G401 (cell line): ENCODE measurements at regions not wholly inside any gene's neighbourhood (a gene's known extent, or its start where the extent isn't known, plus 50 kb on each side); places are given as distances from the start of the nearest gene placed in this dataset.

Experiments used
- DNase-seq: peaks from one replicate; pipeline ENCODE4 v3.0.0-alpha.2; 2015; ENCODE audit warnings: low spot score
- in situ Hi-C: cut with HindIII; loops from 2 replicates; pipeline ENCODE4 v1.10.0; 2016; ENCODE audit warnings: low sequenced_read_pairs, mixed read lengths

DNA sequence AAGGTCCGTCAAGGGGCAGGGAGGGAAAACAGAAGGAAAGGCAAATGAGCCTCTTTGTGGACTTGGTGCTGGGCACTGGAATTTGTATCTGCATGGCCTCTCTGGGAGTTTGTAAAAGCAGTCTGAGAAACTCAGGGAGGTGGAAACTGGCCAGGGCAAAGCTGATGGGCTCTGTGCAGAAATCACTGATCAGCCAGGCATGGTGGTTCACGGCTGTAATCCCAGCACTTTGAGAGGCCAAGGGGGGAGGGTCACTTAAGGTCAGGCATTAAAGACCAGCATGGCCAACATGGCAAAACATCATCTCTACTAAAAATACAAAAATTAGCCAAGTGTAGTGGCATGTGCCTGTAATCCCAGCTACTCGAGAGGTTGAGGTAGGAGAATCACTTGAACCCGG is 369.9 kb upstream of the ZNF507 start:
- in situ Hi-C loops = no loop called here
- no peak for DNase-seq

DNA sequence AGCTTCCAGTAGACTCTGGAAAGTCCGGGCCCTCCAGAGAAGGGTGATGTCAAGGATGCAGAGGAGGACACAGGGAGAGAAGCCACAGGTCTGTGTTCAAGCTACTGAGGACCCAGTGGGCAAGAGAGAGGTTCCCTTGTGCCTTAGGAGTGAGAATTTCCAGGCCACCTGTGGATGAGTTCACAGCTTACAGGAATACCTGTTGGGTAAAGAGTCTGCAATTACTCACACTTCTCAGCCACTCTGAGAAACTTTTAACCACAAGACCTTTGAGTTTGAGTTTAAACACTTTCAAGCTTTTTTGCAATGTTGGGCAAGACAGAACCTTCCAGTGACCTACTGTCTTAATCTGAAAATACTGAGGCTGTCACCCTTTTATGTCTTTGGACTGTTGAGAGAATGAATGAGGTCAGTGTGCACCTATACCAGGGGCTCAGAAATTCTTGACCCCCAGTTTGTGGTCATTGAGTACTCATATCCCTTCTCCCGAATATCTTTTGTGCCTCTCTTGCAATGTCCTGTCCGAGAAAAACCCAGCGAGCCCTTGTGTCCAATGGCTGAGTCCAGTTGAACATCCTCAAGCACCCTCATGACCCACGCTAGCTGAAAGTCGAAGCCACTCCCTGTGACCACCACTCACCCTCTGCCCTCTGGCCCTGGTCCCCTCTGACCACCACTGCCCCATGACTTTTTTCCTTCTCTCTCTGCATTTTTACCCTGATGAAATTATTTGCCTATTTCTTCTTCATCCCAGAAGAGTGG is 368.5 kb upstream of the ZNF507 start:
- in situ Hi-C loops = no loop called here
- DNase-seq = no peak

DNA sequence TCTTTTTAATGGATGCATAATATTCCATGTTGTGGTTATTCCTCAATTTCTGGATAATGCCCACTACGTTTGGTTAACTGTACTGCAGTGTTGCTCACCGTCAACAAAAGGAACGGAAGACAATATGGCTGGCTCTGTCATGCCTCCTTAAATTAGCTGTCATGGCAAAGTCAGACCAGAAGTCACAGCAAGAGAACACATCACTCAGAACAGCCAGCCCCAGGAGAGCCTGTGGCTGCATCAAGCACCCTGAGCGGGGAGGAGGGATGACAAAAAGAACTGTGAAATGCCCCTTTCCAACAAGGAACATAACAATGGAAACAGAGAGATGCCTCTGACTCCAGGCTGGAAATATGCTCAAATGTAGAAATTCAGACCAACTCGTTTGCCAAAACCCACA is 366.0 kb upstream of the ZNF507 start:
- in situ Hi-C loops = no loop called here
- no peak for DNase-seq

DNA sequence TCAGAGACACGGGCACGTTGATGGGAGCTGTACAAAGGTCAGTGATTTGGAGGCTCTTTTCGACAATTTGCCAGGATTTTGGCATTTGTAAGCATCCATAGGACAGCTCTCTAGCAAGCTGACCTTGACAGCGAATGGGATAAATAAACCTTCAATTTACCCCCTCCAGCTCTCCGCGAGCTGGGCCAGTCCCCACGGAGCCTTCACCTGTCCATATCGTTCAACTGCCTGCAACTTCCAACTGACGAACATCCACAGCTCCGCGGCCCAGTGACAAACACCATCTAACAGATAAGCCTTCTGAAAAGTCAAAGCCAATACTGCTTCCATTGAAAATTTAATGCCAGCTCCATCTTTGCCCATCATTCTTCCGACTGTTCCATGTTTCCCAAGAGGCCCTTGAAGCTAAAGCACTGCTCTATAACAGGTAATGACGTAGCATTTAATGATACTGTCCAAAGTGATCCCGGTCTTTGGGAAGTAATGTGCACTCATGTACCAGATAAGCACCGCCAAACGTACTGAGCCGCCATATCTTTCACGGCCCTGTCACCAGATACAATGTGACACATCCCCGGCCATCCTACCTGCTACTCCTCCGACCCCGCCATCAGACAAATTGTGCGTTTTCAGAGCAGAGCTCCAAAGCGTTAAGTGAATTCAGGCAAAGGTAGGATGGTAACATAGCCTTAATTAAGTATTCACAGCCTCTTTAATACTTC is 365.3 kb upstream of the ZNF507 start:
- in situ Hi-C loops = no loop called here
- DNase-seq = no peak

GRCh38 chr19:31980796-31981195 is 364.6 kb upstream of the ZNF507 start:
- no peak for DNase-seq
- in situ Hi-C loops = no loop called here

DNA sequence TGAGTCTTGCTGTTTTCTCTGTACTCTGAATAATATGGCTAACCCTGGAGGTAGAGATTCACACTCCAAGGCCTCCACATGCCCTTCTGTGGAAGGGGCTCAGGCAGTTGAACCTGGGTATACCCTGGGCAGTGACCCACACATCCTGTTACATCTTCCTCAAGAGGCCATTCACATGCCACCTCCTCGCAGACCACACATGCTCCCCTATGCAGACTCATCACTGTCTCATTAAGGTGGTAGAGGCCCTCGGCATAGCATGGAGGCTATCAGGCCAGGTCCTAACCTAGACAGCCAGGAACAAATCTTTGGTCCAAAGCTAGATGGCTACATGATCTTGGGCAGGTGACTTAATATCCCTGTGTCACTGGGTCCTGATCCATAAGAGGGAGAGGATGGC is 363.9 kb upstream of the ZNF507 start:
- no peak for DNase-seq
- in situ Hi-C loops = no loop called here

DNA sequence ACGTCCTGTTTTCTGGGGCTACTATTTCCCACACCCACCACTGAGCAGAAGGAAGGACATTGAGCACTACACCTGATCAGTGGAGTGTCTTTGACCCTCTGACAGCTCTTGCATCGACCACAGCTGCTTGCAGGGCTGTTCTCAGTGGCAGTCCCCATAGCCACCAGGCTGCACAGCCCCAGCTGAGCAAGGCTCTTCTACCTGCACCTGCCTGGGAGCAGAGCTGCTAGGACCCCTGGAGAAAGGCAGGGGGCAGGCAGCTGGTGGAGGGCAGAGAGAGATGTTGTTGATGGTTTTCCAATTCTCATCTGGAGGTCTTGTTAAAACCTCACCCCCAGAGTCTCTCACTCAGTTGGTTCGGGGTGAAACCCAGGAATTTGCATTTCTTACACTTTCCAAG is 361.8 kb upstream of the ZNF507 start:
- in situ Hi-C loops = no loop called here
- no peak for DNase-seq

GRCh38 chr19:31985001-31985605 is 360.3 kb upstream of the ZNF507 start:
- DNase-seq = no peak
- in situ Hi-C loops = no loop called here

- DNase-seq = no peak
- in situ Hi-C loops = no loop called here
Measured at GRCh38 chr19:31986951-31987350, 358.5 kb upstream of the ZNF507 start.

GRCh38 chr19:31988256-31988655 is 357.2 kb upstream of the ZNF507 start:
- DNase-seq = no peak
- in situ Hi-C loops = no loop called here

DNA sequence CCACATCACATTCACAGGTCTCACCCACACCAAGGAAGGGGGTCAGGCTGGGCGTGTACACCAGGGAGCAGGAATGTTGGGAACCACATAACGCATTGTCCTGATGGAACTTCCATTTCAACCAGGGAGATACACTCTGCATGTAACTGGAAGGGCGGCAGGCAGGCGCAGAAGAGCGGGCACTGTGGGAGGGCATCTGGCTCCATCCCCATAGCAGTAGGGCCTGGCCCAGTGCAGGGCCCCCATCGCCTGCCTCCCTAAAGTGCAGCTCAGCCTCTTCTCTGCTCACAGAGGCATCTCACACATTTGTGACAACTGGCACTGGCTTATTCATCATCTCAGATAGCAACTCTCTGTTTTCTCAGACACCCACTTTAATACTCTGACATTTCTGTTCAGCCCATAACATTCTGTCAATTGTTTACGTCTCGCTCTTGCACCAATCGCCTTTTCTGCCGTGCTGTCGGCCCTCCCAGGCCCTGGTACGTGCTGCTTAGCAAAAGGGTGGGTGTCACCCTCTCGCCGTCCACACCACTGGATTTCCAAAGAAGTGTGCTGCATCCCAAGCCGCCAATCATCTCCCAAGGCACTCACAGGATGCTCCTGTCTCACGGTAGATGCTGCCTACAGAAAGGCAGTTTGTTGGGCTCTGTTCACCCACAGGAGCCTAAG is 353.3 kb upstream of the ZNF507 start:
- in situ Hi-C loops = no loop called here

DNA sequence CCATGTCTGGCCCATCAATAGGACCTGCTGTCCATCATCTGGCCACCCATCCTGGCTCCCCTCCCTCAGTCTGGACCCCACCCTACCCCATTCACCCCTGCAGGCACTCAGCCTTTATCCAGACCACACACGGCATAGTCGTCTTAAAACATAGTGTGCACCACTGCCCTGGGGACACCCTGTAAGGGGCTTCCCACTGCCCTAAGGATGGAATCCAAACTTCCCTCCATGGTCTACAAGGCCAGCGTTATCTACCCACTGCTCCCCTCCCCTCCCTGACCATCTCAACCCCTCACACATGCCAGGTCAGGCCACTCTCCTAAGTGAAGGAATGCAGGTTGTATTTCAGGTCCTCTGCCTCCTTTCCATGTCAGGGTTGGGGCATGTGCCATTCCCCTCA is 352.7 kb upstream of the ZNF507 start:
- DNase-seq = no peak
- in situ Hi-C loops = no loop called here

More for the DNA sequence above, 353.3 kb upstream of the ZNF507 start:
- no peak for DNase-seq

GRCh38 chr19:31995546-31995945 is 349.9 kb upstream of the ZNF507 start:
- in situ Hi-C loops = no loop called here

GRCh38 chr19:32010071-32010470 is 335.3 kb upstream of the ZNF507 start:
- in situ Hi-C loops = no loop called here
- no peak for DNase-seq

More at GRCh38 chr19:31995546-31995945, 349.9 kb upstream of the ZNF507 start:
- DNase-seq = no peak

GRCh38 chr19:32012206-32012605 is 333.2 kb upstream of the ZNF507 start:
- in situ Hi-C loops = no loop called here
- no peak for DNase-seq

DNA sequence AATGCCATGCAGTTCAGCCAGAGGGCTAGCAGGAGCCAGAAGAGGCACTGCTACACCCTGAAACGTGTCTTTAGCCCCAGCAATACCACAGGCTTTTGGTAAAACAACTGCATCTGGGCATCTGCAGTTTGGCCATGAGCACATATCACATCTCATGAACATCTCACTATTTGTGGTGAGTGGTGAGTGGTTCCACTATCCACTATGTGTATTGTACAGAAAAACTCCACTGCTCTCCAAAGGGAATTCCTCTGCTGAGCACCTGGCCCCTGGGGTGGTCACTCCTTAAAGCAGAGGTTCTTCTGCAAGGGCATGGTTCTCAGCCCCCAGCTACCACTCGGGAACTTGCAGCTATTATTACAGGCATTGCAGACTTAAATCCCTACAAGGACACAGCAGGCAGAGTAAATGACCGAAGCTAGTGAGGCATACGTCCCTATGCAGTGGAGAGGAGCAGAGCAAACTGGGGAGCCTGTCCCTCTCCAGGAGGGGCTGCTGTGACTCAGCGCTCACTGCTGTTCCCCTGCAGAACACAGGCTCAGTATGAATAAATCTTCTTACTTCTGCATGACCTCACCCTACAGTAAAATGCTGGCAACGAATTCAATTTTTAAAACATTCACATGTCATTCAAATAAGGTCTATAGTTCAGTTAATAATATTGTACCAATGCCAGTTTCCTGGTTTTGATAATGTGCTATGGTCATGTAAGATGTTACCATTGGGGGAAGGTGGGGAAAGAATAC is 332.4 kb upstream of the ZNF507 start:
- in situ Hi-C loops = no loop called here
- no peak for DNase-seq

DNA sequence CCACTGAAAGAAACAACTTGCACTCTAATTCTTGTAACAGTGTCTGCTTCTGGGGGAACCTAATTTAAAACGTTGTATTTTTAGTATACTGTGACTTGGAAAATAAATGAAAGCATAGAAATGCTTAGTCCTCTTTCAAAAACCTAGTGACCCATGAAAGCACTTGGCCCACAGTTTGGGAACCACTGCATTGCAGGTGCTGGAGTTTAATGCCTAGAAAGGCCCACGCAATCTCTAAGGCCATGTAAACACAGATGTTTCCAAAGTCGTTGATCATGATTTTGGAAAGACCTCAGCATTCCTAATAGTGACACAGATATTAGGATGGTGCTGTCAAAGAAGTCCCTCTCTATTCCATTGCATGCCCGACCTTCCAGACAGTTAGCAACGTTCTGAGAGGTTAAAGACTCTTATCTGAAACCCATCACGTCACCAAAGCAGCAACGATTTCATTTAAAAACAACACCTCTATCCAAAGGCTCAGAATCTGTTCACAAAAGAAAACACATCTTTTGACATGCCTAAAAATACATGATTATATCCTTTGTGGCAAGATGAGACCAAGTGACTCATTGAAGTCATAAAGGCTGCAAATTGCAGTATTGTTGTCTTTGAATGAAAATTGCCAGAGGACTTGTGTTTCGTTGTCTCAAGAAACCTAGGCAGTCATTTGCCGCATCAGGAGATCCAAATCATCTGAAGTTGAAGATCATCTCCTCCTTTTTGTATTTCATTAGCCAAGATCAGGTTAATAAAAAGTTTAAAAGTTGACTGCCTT is 328.0 kb upstream of the ZNF507 start:
- DNase-seq = no peak
- in situ Hi-C loops = no loop called here

DNA sequence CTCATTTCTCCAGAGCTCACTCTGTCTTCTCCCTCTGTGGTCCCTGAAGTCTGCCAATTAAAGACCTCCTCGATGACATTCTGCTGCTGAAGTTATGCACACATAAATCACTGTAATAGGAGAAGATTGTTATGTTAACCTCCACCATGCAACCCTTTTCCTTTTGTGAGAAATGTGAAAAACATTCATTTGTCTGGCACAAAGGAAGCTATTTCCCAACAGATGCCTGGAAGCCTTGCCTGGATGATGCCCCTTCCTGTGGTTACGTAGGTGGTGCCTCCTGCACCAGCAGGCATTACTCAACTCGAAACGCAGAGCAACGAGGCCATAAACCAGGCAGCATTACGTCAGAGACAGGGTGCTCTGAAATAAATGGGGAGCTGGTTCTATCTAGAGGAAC is 327.4 kb upstream of the ZNF507 start:
- no peak for DNase-seq

GRCh38 chr19:32020538-32020937 is 324.9 kb upstream of the ZNF507 start:
- DNase-seq = no peak

More for the DNA sequence above, 327.4 kb upstream of the ZNF507 start:
- in situ Hi-C loops = no loop called here

More at GRCh38 chr19:32020538-32020937, 324.9 kb upstream of the ZNF507 start:
- in situ Hi-C loops = no loop called here
